Caco-2 (cell line): ENCODE measurements at regions not wholly inside any gene's neighbourhood (a gene's known extent, or its start where the extent isn't known, plus 50 kb on each side); places are given as distances from the start of the nearest gene placed in this dataset.
"Not testable (repeated sequence)": the region's sequence is repeated elsewhere in the genome, so short reads cannot be mapped to it uniquely, and the experiment has no call there.

Experiments
- BruUV-seq: library from RNA; stranded (reverse); fragments of 400-500 nt; replicated peaks from 2 replicates; lab custom pipeline; 2021; lab: Mats Ljungman, UMichigan
- CTCF ChIA-PET: fragments of 300-600 bp; sonication (Branson Sonifier 250); formaldehyde crosslinking; loops from one replicate; lab custom pipeline; 2022; ENCODE audit warnings: antibody characterized with exemption; lab: Charles Lee
- POLR2A ChIA-PET: fragments of 300-600 bp; sonication (Branson Sonifier 250); formaldehyde crosslinking; loops from one replicate; lab custom pipeline; 2022; ENCODE audit warnings: antibody characterized with exemption; lab: Charles Lee
- DNase-seq, 2 experiments: peaks; one replicate each; pipeline versions ENCODE4 v3.0.0 to v3.0.0-alpha.2; 2020 to 2022
- H3K27me3 ChIP-seq: replicated peaks from 2 replicates; pipeline ENCODE4 v1.6.0; 2011; ENCODE audit warnings: low read length; ENCODE audit not compliant: control insufficient read depth, insufficient read depth
- H3K36me3 ChIP-seq: 2 replicates; pipeline ENCODE4 v1.5.1; 2011; ENCODE audit warnings: low read length; ENCODE audit not compliant: control insufficient read depth, insufficient read depth
- H3K4me1 ChIP-seq: fragments of 250-450 bp; sonication (Bioruptor Pico); 2 replicates; pipeline ENCODE4 v1.5.1; 2020; ENCODE audit warnings: mild to moderate bottlenecking
- H3K4me3 ChIP-seq: 2 replicates; pipeline ENCODE4 v1.5.1; 2011; ENCODE audit warnings: low read depth, mild to moderate bottlenecking, control low read depth, low read length
- H3K9me3 ChIP-seq: fragments of 250-450 bp; sonication (Bioruptor Pico); 2 replicates; pipeline ENCODE4 v1.5.1; 2020; ENCODE audit warnings: mild to moderate bottlenecking, moderate library complexity
- H3K27ac Mint-ChIP-seq: one replicate; pipeline ENCODE4 v1.8.0; 2022; ENCODE audit warnings: mixed read lengths; ENCODE audit not compliant: unreplicated experiment
- H3K27me3 Mint-ChIP-seq: one replicate; pipeline ENCODE4 v1.8.0; 2022; ENCODE audit warnings: mixed read lengths; ENCODE audit not compliant: insufficient read depth, unreplicated experiment
- H3K36me3 Mint-ChIP-seq: one replicate; pipeline ENCODE4 v1.8.0; 2022; ENCODE audit warnings: mild to moderate bottlenecking, mixed read lengths; ENCODE audit not compliant: insufficient read depth, unreplicated experiment
- H3K4me1 Mint-ChIP-seq: one replicate; pipeline ENCODE4 v1.8.0; 2022; ENCODE audit warnings: low read depth, mixed read lengths; ENCODE audit not compliant: unreplicated experiment
- H3K4me3 Mint-ChIP-seq: one replicate; pipeline ENCODE4 v1.8.0; 2022; ENCODE audit warnings: mild to moderate bottlenecking, moderate library complexity, mixed read lengths; ENCODE audit not compliant: unreplicated experiment
- H3K9me3 Mint-ChIP-seq: one replicate; pipeline ENCODE4 v1.8.0; 2022; ENCODE audit warnings: mixed read lengths; ENCODE audit not compliant: unreplicated experiment
- CTCF ChIP-seq, 2 experiments: fragments of 200-600 bp in 1 of 2; IDR thresholded peaks; 1 replicate in 1 of 2; 2 replicates in 1 of 2; pipeline versions ENCODE4 v1.5.1 to v1.8.0; 2011 to 2022; ENCODE audit warnings: antibody characterized with exemption in 1 of 2, control low read depth in 1 of 2, inconsistent platforms in 1 of 2, low read depth in 1 of 2, low read length in 1 of 2, mild to moderate bottlenecking in 1 of 2, moderate library complexity in 1 of 2; ENCODE audit not compliant: insufficient read depth in 1 of 2, severe bottlenecking in 1 of 2, unreplicated experiment in 1 of 2
- intact Hi-C: fragments of 100-400 bp; cut with micrococcal nuclease; formaldehyde crosslinking; loops from one replicate; pipeline ENCODE4 v1.10.0; 2022; ENCODE audit not compliant: unreplicated experiment

- POLR2A ChIA-PET, DNase-seq: not testable (repeated sequence)
These were observed 278.5 kb downstream of the C12orf75 start for GRCh38 chr12:105609001-105609400.

GRCh38 chr12:105610459-105610858 lies 280.0 kb downstream of the C12orf75 start:
- TF ChIP-seq CTCF (IDR thresholded peaks at IDR 0.05; ENCODE audit: insufficient read depth in 1 of 2, low read depth in 1 of 2, low read length in 1 of 2, severe bottlenecking in 1 of 2, unreplicated experiment in 1 of 2) = no peak
- no peak overlapping the region for H3K4me3 Mint-ChIP-seq

More at GRCh38 chr12:105609001-105609400, 278.5 kb downstream of the C12orf75 start:
- H3K4me1 ChIP-seq, intact Hi-C loops, H3K36me3 Mint-ChIP-seq, H3K27ac Mint-ChIP-seq, H3K4me3 ChIP-seq, H3K4me1 Mint-ChIP-seq, H3K4me3 Mint-ChIP-seq, CTCF ChIA-PET, H3K9me3 ChIP-seq, BruUV-seq, H3K36me3 ChIP-seq, H3K9me3 Mint-ChIP-seq, H3K27me3 Mint-ChIP-seq, H3K27me3 ChIP-seq: not testable (repeated sequence)

GRCh38 chr12:105611340-105611739 lies 280.8 kb downstream of the C12orf75 start:
- H3K27me3 Mint-ChIP-seq = no peaks in the 10 kb centered on the region
- no peaks in the 10 kb centered on the region for H3K36me3 ChIP-seq
- CTCF ChIA-PET = interaction anchor here (0.7 kb wide), 1 partner anchor 16 kb away, joined by 3 read pairs; no protein-coding TSS in a partner anchor
- H3K27me3 ChIP-seq = no peaks in the 10 kb centered on the region
- no peak overlapping the region for H3K4me3 Mint-ChIP-seq
- no peak overlapping the region for H3K4me3 ChIP-seq
- peaks cover 9% of the 10 kb centered on the region for H3K9me3 Mint-ChIP-seq
- no peak for DNase-seq
- no peak for TF ChIP-seq CTCF (IDR thresholded peaks at IDR 0.05; ENCODE audit: insufficient read depth in 1 of 2, low read depth in 1 of 2, low read length in 1 of 2, severe bottlenecking in 1 of 2, unreplicated experiment in 1 of 2)
- H3K4me1 Mint-ChIP-seq = no peaks in the 10 kb centered on the region
- intact Hi-C loops = no loop called here
- no peak overlapping the region for H3K27ac Mint-ChIP-seq
- POLR2A ChIA-PET = no interaction called here
- peaks cover 2% of the 10 kb centered on the region; the same call in 1 of the 2 replicates for H3K9me3 ChIP-seq
- no peaks in the 10 kb centered on the region for H3K36me3 Mint-ChIP-seq
- H3K4me1 ChIP-seq = no peaks in the 10 kb centered on the region
- no TSS peak for BruUV-seq

More at GRCh38 chr12:105610459-105610858, 280.0 kb downstream of the C12orf75 start:
- intact Hi-C loops = no loop called here
- DNase-seq = no peak
- BruUV-seq = no TSS peak
- CTCF ChIA-PET = interaction anchor here (0.7 kb wide), 1 partner anchor 15 kb away, joined by 3 read pairs; no protein-coding TSS in a partner anchor
- Mint-ChIP-seq H3K4me1 (no peaks in the 10 kb centered on the region), H3K36me3 (no peaks in the 10 kb centered on the region), H3K9me3 (peaks cover 9% of the 10 kb centered on the region), H3K27me3 (no peaks in the 10 kb centered on the region), H3K27ac (no peak overlapping the region)
- Histone ChIP-seq H3K27me3 (no peaks in the 10 kb centered on the region), H3K36me3 (no peaks in the 10 kb centered on the region), H3K4me3 (no peak overlapping the region), H3K9me3 (peaks cover 2% of the 10 kb centered on the region; the same call in 1 of the 2 replicates), H3K4me1 (no peaks in the 10 kb centered on the region)
- POLR2A ChIA-PET = no interaction called here
